Kidney capillary endothelial cell (primary cell): ENCODE measurements at regions not wholly inside any gene's neighbourhood (a gene's known extent, or its start where the extent isn't known, plus 50 kb on each side); places are given as distances from the start of the nearest gene placed in this dataset.

ENCODE experiments used
- DNase-seq: peaks from one replicate; pipeline ENCODE4 v3.0.0-alpha.2; 2018; ENCODE audit warnings: low spot score

- no peak for DNase-seq
These were observed 492.1 kb downstream of the LMO4 start for GRCh38 chr1:87820668-87821334.

- DNase-seq: no peak
These were observed 492.6 kb downstream of the LMO4 start for GRCh38 chr1:87821335-87821697.

GRCh38 chr1:87826681-87827251, 498.1 kb downstream of the LMO4 start:
- no peak for DNase-seq

- no peak for DNase-seq
These were observed 500.7 kb downstream of the LMO4 start for GRCh38 chr1:87829360-87829759.

GRCh38 chr1:87830432-87830978, 501.8 kb downstream of the LMO4 start:
- no peak for DNase-seq

- DNase-seq: no peak
These were observed 504.5 kb downstream of the LMO4 start for GRCh38 chr1:87833166-87833565.

GRCh38 chr1:87834151-87834550, 505.5 kb downstream of the LMO4 start:
- DNase-seq: no peak

- no peak for DNase-seq
These were observed 506.3 kb downstream of the LMO4 start for GRCh38 chr1:87834941-87835340.

- DNase-seq: no peak
These were observed 512.1 kb downstream of the LMO4 start for GRCh38 chr1:87840767-87841166.

- no peak for DNase-seq
These were observed 512.7 kb downstream of the LMO4 start for GRCh38 chr1:87841332-87841731.

- DNase-seq: no peak
These were observed 513.5 kb downstream of the LMO4 start for GRCh38 chr1:87842156-87842555.

- DNase-seq: no peak
These were observed 515.6 kb downstream of the LMO4 start for GRCh38 chr1:87844251-87844650.

- DNase-seq: no peak
These were observed 522.8 kb downstream of the LMO4 start for GRCh38 chr1:87851490-87851889.

- no peak for DNase-seq
These were observed 523.9 kb downstream of the LMO4 start for GRCh38 chr1:87852410-87853161.

GRCh38 chr1:87853576-87854351, 525.1 kb downstream of the LMO4 start:
- DNase-seq: no peak

- DNase-seq: no peak
These were observed 534.6 kb downstream of the LMO4 start for GRCh38 chr1:87863317-87863716.

- no peak for DNase-seq
These were observed 536.0 kb downstream of the LMO4 start for GRCh38 chr1:87864676-87865075.

- DNase-seq: no peak
These were observed 537.7 kb downstream of the LMO4 start for GRCh38 chr1:87866416-87866815.

GRCh38 chr1:87867626-87868025, 538.9 kb downstream of the LMO4 start:
- DNase-seq: no peak

- DNase-seq: peak; percentile 18
These were observed 540.9 kb downstream of the LMO4 start for GRCh38 chr1:87869567-87869966.

- no peak for DNase-seq
These were observed 543.5 kb downstream of the LMO4 start for GRCh38 chr1:87872189-87872588.

GRCh38 chr1:87872692-87873091, 544.0 kb downstream of the LMO4 start:
- no peak for DNase-seq
